GM21526 (cell line): ENCODE measurements at regions not wholly inside any gene's neighbourhood (a gene's known extent, or its start where the extent isn't known, plus 50 kb on each side); places are given as distances from the start of the nearest gene placed in this dataset.
"Not testable (repeated sequence)": the region's sequence is repeated elsewhere in the genome, so short reads cannot be mapped to it uniquely, and the experiment has no call there.

Source experiments
- ATAC-seq: cut with Tn5 transposase; IDR thresholded peaks from one replicate; pipeline ENCODE4 v1.9.1; 2021; ENCODE audit warnings: moderate library complexity; ENCODE audit not compliant: unreplicated experiment, low FRiP score

- no peak for ATAC-seq
Observed at GRCh38 chr12:124376435-124376834, 81.5 kb downstream of the RFLNA start.

GRCh38 chr12:124375789-124376175, 80.9 kb downstream of the RFLNA start:
- ATAC-seq, result no peak

GRCh38 chr12:124375141-124375788, 80.4 kb downstream of the RFLNA start:
- no peak for ATAC-seq

- no peak for ATAC-seq
Observed at GRCh38 chr12:124374567-124374966, 79.7 kb downstream of the RFLNA start.

GRCh38 chr12:124374147-124374546, 79.3 kb downstream of the RFLNA start:
- no peak for ATAC-seq

GRCh38 chr12:124373701-124374100, 78.8 kb downstream of the RFLNA start:
- not testable (repeated sequence) for ATAC-seq

- no peak for ATAC-seq
Observed at GRCh38 chr12:124372831-124373230, 77.9 kb downstream of the RFLNA start.

- no peak for ATAC-seq
Observed at GRCh38 chr12:124371970-124372555, 77.2 kb downstream of the RFLNA start.

DNA sequence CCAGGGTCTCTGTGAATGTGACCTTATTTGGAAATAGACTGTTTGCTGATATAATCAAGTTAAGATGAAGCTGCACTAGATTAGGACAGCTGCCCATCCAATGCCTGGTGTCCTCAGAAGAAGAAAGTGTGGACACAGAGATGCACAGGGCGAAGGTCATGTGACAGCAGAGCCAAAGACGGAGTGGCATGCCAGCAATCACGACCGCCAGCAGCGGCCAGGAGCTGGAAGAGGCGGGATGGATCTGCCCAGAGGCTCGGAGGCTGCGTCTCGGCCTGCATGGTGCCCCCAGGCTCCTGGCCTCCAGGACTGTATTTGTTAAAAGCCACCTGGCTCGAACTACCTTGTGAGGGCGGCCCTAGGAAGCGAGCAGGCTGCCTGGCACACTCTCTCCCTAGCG, 76.5 kb downstream of the RFLNA start:
- no peak for ATAC-seq

GRCh38 chr12:124370851-124371250, 76.0 kb downstream of the RFLNA start:
- no peak for ATAC-seq

- no peak for ATAC-seq
Observed at GRCh38 chr12:124370384-124370783, 75.5 kb downstream of the RFLNA start.

GRCh38 chr12:124369827-124370378, 75.0 kb downstream of the RFLNA start:
- no peak for ATAC-seq

DNA sequence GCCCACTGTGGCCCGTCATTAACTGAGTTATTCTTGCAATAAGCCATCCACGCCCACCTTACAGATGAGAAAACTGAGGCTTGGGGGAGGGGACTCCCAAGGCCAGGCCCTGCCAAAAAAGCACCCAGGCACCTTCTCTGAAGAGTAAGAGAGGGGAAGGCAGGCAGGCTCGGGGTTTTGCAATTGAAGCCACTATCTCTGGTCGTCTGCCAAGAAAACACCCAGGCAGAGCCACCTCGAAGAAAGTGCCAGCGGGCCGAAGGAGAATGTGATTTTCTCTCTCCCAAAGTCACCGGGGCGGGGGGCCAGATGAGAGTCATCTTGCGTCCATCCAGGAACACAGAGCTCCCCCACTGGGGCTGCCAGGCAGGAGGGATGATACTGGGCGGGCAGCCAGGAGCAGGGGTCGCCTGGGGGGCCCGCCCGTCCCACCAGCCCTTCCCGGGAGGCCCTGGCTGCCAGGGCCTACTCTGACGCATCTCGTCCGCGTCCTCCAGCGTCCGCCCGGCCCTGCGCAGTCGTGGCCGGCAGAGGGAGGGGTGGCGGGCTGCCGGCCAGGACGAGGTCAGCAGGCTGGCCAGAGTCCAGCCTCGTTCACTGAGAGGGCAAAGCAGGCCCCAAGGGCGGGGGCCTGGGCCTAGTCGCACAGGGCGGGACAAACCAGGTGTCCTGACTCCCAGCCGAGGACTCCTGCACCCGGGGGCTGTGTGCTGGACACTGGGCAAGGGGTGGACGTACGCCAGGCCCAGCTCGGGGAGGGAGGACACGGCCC, 74.3 kb downstream of the RFLNA start:
- no peak for ATAC-seq

DNA sequence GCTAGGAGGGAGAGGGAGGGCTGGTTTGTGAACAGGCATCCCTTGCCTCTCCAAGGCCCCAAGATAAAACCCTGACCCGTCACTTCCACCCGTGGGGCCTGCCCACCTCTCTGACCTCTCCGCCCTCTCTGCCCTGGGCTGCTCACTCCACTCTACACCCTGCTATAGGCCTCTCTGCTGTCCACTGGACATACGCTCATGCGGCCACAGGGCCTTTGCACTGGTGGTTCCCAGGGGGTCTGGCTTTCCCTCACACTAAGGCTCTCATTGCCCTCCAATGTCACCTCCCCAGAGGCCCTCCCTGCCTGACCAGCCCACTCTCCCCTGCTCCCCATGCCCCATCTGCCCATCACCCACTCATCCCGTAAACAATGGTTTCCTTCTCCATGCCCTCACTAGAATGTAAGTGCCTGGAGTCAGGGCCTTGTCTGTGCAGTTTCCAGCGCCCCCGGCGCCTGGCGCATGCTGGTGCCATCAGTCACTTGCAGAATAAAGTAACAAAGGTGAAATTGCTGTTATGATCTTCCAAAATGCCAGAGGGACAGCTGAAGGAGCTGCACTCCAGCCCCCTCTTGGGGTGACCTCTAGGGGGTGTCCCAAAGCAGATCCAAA, 73.6 kb downstream of the RFLNA start:
- no peak for ATAC-seq

- ATAC-seq, result no peak
Observed at GRCh38 chr12:124365726-124366430, 71.0 kb downstream of the RFLNA start.
